ENCODE measurements at regions not wholly inside any gene's neighbourhood (a gene's known extent, or its start where the extent isn't known, plus 50 kb on each side); places are given as distances from the start of the nearest gene placed in this dataset.

- TF ChIP-seq EZH2phosphoT487 (IDR thresholded peaks at IDR 0.05; ENCODE audit: insufficient read depth, low read depth) (no peak), EZH2 (IDR thresholded peaks at IDR 0.05; ENCODE audit: insufficient read depth, poor library complexity, severe bottlenecking) (no peak)
Observed at GRCh38 chr3:118505784-118506183, 528.9 kb downstream of the IGSF11 start.

All from GM23248 (cell line).